ENCODE measurements at regions not wholly inside any gene's neighbourhood (a gene's known extent, or its start where the extent isn't known, plus 50 kb on each side); places are given as distances from the start of the nearest gene placed in this dataset.

- H3K79me2 ChIP-seq (ENCODE audit: control insufficient read depth in 1 of 2, insufficient read depth in 2 of 2, low read length in 2 of 2): peaks cover 0 to 22% of the 10 kb centered on the region in 2 experiments; a peak in 2 of 4 replicates
- no peak overlapping the region for H3K27ac ChIP-seq (ENCODE audit: low read depth, low read length)
- 91% methylated on average over 3 of the region's 3 CpGs; no CpG with 5 or more reads in 1 of the 2 experiments for WGBS, 2 experiments (ENCODE audit: extremely low coverage in 1 of 2, insufficient coverage in 1 of 2, insufficient read length in 1 of 2, insufficient replicate concordance in 2 of 2, low coverage in 1 of 2, low lambda C conversion rate in 2 of 2, missing lambda C conversion rate in 1 of 2)
- no peaks in the 10 kb centered on the region for H3K27me3 ChIP-seq (replicated peaks in 1 of 4; ENCODE audit: control insufficient read depth in 3 of 4, extremely low read depth in 1 of 4, insufficient read depth in 3 of 4, low read length in 3 of 4)
- H2BK5ac ChIP-seq (ENCODE audit: low read depth, low read length): no peak overlapping the region
- no peak overlapping the region for H2BK12ac ChIP-seq (ENCODE audit: low read depth, low read length)
- no peak overlapping the region for H2AFZ ChIP-seq (ENCODE audit: low read length)
- H3K9me3 ChIP-seq (ENCODE audit: insufficient read depth in 2 of 2, low read depth in 1 of 2, low read length in 1 of 2): no peaks in the 10 kb centered on the region
- H3K4me1 ChIP-seq (replicated peaks in 1 of 4; ENCODE audit: control insufficient read depth in 3 of 4, insufficient read depth in 4 of 4, low read length in 3 of 4): peaks cover 0 to 3% (median 0%) of the 10 kb centered on the region in 4 experiments; a peak in 2 of 7 replicates
- POLR2A ChIA-PET (ENCODE audit: partially characterized antibody): interaction anchor here (2.5 kb wide), 1 partner anchor 17 kb away, joined by 8 read pairs; no protein-coding TSS in a partner anchor
- H3K9ac ChIP-seq (replicated peaks in 1 of 4; ENCODE audit: extremely low read depth in 1 of 4, low read depth in 3 of 4, low read length in 3 of 4): no peak overlapping the region
- no peak overlapping the region for H4K8ac ChIP-seq (ENCODE audit: extremely low read depth, insufficient read depth, low read length)
- no peaks in the 10 kb centered on the region for H3K36me3 ChIP-seq (ENCODE audit: control insufficient read depth in 2 of 4, insufficient read depth in 4 of 4, low read length in 3 of 4)
- no peak overlapping the region for H3K14ac ChIP-seq (ENCODE audit: insufficient read length)
- H3K23ac ChIP-seq (ENCODE audit: insufficient read length): no peak overlapping the region
- no peaks in the 10 kb centered on the region for H3K23me2 ChIP-seq (ENCODE audit: low read depth, low read length)
- no peak for TF ChIP-seq FOSL1 (IDR thresholded peaks at IDR 0.05; ENCODE audit: insufficient read depth, low read depth, low read length)
- H3K4me2 ChIP-seq (ENCODE audit: insufficient read depth in 1 of 2, low read depth in 2 of 2, low read length in 2 of 2): no peak overlapping the region
- no peak overlapping the region for H2BK20ac ChIP-seq (ENCODE audit: low read length)
- H2BK120ac ChIP-seq (replicated peaks; ENCODE audit: low read depth, low read length): no peak overlapping the region
- H4K20me1 ChIP-seq (replicated peaks in 1 of 2; ENCODE audit: control insufficient read depth in 1 of 2, insufficient read depth in 2 of 2, low read length in 2 of 2): no peaks in the 10 kb centered on the region
- no peak overlapping the region for H3K4ac ChIP-seq (replicated peaks; ENCODE audit: insufficient read length, low read depth, low read length)
- H2BK15ac ChIP-seq (ENCODE audit: low read length): no peak overlapping the region
- H2AK5ac ChIP-seq (ENCODE audit: low read depth, low read length): no peak overlapping the region
- H3K79me1 ChIP-seq (ENCODE audit: low read depth, low read length): no peaks in the 10 kb centered on the region
- CTCF ChIA-PET (ENCODE audit: partially characterized antibody): no interaction called here
- FAIRE-seq: no peak
- no peak overlapping the region for H4K91ac ChIP-seq (replicated peaks; ENCODE audit: insufficient read length, low read length)
- no peak overlapping the region for H4K5ac ChIP-seq (ENCODE audit: insufficient read length, low read depth, low read length)
- H3K4me3 ChIP-seq (ENCODE audit: extremely low read depth in 1 of 4, insufficient read depth in 2 of 4, low read depth in 3 of 4, low read length in 4 of 4): no peak overlapping the region
- H3K56ac ChIP-seq (replicated peaks; ENCODE audit: insufficient read length, low read depth, low read length): no peak overlapping the region
- no peak overlapping the region for H3K18ac ChIP-seq (ENCODE audit: extremely low read depth, low read length)
- no peak for DNase-seq (ENCODE audit: low read depth in 1 of 2, low spot score in 2 of 2)
Measured at GRCh38 chr16:72646615-72647014, 401.3 kb downstream of the ZFHX3 start.
